ENCODE measurements at regions not wholly inside any gene's neighbourhood (a gene's known extent, or its start where the extent isn't known, plus 50 kb on each side); places are given as distances from the start of the nearest gene placed in this dataset.
A peak's percentile ranks its signal among the peaks of the same experiment; 100 is the strongest.
"Not testable (repeated sequence)": the region's sequence is repeated elsewhere in the genome, so short reads cannot be mapped to it uniquely, and the experiment has no call there.

DNA sequence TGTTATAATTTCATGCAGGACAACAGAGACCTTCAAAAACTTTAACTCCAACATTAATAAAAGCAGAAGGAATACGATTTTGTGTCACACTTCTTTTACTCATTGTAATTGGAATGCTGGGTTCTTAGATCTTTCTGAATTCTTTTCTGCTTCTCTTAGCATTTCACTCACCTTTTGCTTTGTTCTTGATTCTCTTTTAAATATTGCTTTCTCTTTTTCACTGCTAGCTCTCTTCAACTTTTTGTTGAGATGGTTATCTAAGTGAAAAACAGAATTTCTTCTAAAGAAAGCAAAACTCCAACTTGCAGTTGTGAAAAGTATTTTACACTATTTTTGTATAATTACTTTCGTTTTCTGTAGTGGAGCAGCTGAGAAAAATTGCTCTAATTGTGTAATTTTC is 212.6 kb upstream of the KIF2A start:
- no peak for DNase-seq (ENCODE audit: low read depth)
- peak overlapping the region; percentile 29; the same call in 1 of the 2 replicates for H3K4me3 ChIP-seq (ENCODE audit: low read depth, low read length)
- TF ChIP-seq CTCF (IDR thresholded peaks at IDR 0.05; ENCODE audit: insufficient read depth, low read depth, low read length, missing control alignments), result no peak

DNA sequence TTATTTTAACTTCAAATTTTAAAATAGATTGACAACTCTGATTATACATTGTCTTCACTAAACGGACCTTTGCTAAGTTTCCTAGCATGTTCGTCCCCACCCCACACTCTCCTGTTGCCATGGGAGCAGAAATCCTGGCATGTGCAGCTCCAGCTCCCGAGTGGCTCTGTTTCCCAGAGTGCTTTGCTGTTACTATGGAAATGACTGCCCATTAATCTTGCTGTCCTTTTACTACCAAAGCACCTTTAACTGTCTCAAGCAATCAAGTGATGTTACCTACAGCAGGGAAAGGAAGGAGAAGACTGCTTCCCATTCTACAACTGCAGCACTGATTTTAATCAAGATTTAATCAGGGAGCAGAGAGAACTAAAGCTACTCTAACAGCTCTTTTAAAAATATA is 212.0 kb upstream of the KIF2A start:
- peak; percentile 2 for DNase-seq (ENCODE audit: low read depth)
- H3K4me3 ChIP-seq (ENCODE audit: low read depth, low read length), result peak overlapping the region; percentile 29
- no peak for TF ChIP-seq CTCF (IDR thresholded peaks at IDR 0.05; ENCODE audit: insufficient read depth, low read depth, low read length, missing control alignments)

DNA sequence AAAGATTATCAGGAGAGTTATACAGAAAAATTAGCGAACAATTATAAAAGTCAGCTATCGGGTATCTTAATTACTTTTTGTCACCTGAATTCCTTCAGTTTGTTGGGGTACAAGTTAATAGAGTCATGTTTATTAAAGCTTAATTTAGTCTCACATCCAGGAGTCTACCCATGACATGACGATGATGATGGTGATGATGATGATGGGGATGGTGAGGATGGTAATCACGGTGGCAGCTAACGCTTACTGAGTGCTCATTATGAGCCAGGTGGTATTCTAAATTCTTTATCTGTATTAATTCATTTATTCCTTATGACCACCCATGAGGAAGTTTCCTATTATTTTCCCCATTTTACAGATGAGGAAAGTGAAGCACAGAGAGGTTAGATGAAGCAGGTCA is 208.6 kb upstream of the KIF2A start:
- TF ChIP-seq CTCF (IDR thresholded peaks at IDR 0.05; ENCODE audit: insufficient read depth, low read depth, low read length, missing control alignments), result no peak
- DNase-seq (ENCODE audit: low read depth), result no peak
- H3K4me3 ChIP-seq (ENCODE audit: low read depth, low read length), result no peak overlapping the region

DNA sequence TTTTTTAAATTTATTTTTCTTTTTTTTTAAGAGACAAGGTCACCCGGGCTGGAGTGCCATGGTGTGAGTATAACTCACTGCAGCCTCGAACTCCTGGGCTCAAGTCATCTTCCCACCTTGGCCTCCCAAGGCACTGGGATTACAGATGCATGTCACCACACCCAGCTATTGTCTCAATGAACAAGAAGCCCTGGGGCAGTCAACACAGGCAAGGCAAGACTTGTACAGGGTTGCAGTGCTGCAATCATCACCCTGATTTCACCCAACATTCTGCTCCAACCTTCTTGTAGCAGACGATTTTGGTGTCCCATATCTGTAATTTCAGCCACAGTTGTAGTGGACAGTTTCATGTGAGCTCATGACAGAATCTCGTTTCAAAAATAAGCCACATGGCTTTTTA is 205.8 kb upstream of the KIF2A start:
- TF ChIP-seq CTCF (IDR thresholded peaks at IDR 0.05; ENCODE audit: insufficient read depth, low read depth, low read length, missing control alignments), result no peak
- no peak overlapping the region for H3K4me3 ChIP-seq (ENCODE audit: low read depth, low read length)
- DNase-seq (ENCODE audit: low read depth), result no peak

DNA sequence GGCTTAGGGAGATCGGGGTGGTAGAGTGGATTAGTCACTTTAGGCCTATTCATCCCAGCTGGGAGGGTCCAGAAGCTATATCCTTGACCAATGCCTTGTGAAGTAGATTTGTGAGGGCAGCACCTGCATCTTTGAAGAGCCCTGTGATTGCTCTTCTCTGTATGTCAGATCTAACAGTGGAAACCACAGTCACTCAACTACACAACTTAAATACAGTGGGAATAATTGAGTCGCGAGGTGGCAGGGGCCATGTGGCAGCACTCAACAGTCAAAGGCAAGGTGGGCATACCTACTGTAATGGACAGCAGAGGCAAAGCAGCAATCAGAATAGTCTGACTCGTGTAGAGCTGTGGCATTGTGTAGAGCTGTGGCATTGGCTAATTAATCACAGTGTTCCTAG is 202.1 kb upstream of the KIF2A start:
- not testable (repeated sequence) for H3K4me3 ChIP-seq (ENCODE audit: low read depth, low read length); DNase-seq (ENCODE audit: low read depth)

- TF ChIP-seq CTCF (IDR thresholded peaks at IDR 0.05; ENCODE audit: insufficient read depth, low read depth, low read length, missing control alignments), result no peak
- DNase-seq (ENCODE audit: low read depth), result no peak
- no peak overlapping the region for H3K4me3 ChIP-seq (ENCODE audit: low read depth, low read length)
Observed at GRCh38 chr5:62111428-62111827, 194.6 kb upstream of the KIF2A start.

DNA sequence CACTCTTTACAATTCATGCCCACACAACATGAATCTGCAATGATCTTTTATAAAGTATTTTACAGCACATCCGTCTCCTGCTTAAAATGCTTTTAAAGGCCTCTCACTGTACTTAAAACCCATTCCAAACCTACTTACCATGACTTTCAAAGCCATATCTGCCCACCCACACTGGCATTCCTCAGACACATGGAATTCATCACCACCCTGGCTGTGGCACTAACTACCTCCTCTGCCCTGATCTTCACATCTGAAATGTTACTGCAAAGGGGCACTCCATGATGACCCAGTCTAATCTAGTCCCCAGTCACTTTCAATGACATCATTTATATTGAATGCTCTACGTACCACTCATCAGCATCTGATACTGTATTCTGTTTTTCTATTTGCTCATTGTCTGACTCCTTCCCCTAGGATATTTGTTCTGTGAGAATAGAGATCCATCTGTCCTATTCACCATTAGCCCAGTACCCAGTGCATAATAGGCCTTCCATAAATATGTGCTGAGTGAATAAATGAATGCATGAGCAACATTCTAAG is 193.2 kb upstream of the KIF2A start:
- TF ChIP-seq CTCF (IDR thresholded peaks at IDR 0.05; ENCODE audit: insufficient read depth, low read depth, low read length, missing control alignments), result no peak
- DNase-seq (ENCODE audit: low read depth), result no peak
- no peak overlapping the region for H3K4me3 ChIP-seq (ENCODE audit: low read depth, low read length)
